GOT3 (cell line): ENCODE measurements at regions not wholly inside any gene's neighbourhood (a gene's known extent, or its start where the extent isn't known, plus 50 kb on each side); places are given as distances from the start of the nearest gene placed in this dataset.
"Not testable (repeated sequence)": the region's sequence is repeated elsewhere in the genome, so short reads cannot be mapped to it uniquely, and the experiment has no call there.

Experiments used
- DNase-seq: peaks from one replicate; lab custom pipeline; 2025; ENCODE audit warnings: mixed read lengths; lab: John Stamatoyannopoulos, UW

GRCh38 chr20:12821249-12821648 lies 187.5 kb upstream of the SPTLC3 start:
- DNase-seq: no peak

- DNase-seq: no peak
Measured at GRCh38 chr20:12823734-12824133, 185.0 kb upstream of the SPTLC3 start.

- no peak for DNase-seq
Measured at GRCh38 chr20:12824328-12825225, 184.2 kb upstream of the SPTLC3 start.

- DNase-seq: no peak
Measured at GRCh38 chr20:12825226-12825595, 183.6 kb upstream of the SPTLC3 start.

GRCh38 chr20:12827816-12828385 lies 180.9 kb upstream of the SPTLC3 start:
- no peak for DNase-seq

- no peak for DNase-seq
Measured at GRCh38 chr20:12829170-12829569, 179.6 kb upstream of the SPTLC3 start.

GRCh38 chr20:12833861-12834260 lies 174.9 kb upstream of the SPTLC3 start:
- no peak for DNase-seq

- no peak for DNase-seq
Measured at GRCh38 chr20:12835999-12836398, 172.8 kb upstream of the SPTLC3 start.

GRCh38 chr20:12837646-12838045 lies 171.1 kb upstream of the SPTLC3 start:
- no peak for DNase-seq

- DNase-seq: no peak
Measured at GRCh38 chr20:12838261-12838866, 170.4 kb upstream of the SPTLC3 start.

GRCh38 chr20:12847872-12848271 lies 160.9 kb upstream of the SPTLC3 start:
- no peak for DNase-seq

GRCh38 chr20:12849225-12849910 lies 159.4 kb upstream of the SPTLC3 start:
- no peak for DNase-seq

- not testable (repeated sequence) for DNase-seq
Measured at GRCh38 chr20:12857643-12858042, 151.1 kb upstream of the SPTLC3 start.

- DNase-seq: no peak
Measured at GRCh38 chr20:12860619-12861247, 148.0 kb upstream of the SPTLC3 start.

GRCh38 chr20:12869669-12870068 lies 139.1 kb upstream of the SPTLC3 start:
- DNase-seq: no peak

GRCh38 chr20:12870588-12870987 lies 138.2 kb upstream of the SPTLC3 start:
- DNase-seq: no peak

GRCh38 chr20:12874933-12875332 lies 133.8 kb upstream of the SPTLC3 start:
- no peak for DNase-seq

- DNase-seq: no peak
Measured at GRCh38 chr20:12875510-12875909, 133.3 kb upstream of the SPTLC3 start.

- no peak for DNase-seq
Measured at GRCh38 chr20:12882832-12883506, 125.8 kb upstream of the SPTLC3 start.

- no peak for DNase-seq
Measured at GRCh38 chr20:12883507-12883885, 125.3 kb upstream of the SPTLC3 start.

- DNase-seq: no peak
Measured at GRCh38 chr20:12886618-12887363, 122.0 kb upstream of the SPTLC3 start.
